ENCODE measurements at regions not wholly inside any gene's neighbourhood (a gene's known extent, or its start where the extent isn't known, plus 50 kb on each side); places are given as distances from the start of the nearest gene placed in this dataset.

DNA sequence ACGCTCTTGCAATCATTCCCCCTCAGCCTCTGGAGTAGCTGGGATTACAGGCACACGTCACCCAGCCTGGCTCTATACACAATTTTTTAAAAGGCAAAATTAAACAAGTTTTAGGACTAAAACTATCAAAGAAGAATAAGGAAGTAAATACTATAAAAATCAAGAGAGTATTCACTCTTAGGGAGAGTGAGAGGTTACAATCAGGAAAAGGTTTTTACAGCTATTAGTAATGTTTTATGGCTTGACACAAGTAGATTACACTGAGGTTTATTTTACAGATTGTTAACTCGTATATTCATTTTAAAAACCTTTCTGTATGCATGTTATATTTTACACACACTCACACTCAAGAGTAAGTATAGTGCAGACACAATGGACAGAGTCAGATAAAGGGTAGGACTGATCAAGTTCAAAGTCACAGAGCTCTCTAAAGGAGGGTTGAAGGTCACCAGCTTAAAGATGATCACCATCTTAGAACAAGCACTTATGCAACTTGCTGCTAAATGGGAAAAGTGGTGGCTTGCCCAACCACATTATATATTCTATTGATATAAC, 77.9 kb upstream of the MAN1A2 start:
- TF ChIP-seq, protein P1, sequence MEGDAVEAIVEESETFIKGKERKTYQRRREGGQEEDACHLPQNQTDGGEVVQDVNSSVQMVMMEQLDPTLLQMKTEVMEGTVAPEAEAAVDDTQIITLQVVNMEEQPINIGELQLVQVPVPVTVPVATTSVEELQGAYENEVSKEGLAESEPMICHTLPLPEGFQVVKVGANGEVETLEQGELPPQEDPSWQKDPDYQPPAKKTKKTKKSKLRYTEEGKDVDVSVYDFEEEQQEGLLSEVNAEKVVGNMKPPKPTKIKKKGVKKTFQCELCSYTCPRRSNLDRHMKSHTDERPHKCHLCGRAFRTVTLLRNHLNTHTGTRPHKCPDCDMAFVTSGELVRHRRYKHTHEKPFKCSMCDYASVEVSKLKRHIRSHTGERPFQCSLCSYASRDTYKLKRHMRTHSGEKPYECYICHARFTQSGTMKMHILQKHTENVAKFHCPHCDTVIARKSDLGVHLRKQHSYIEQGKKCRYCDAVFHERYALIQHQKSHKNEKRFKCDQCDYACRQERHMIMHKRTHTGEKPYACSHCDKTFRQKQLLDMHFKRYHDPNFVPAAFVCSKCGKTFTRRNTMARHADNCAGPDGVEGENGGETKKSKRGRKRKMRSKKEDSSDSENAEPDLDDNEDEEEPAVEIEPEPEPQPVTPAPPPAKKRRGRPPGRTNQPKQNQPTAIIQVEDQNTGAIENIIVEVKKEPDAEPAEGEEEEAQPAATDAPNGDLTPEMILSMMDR (IDR thresholded peaks at IDR 0.05) = no peak
- no peak for TF ChIP-seq POLR2A (IDR thresholded peaks at IDR 0.05)
